ENCODE measurements at regions not wholly inside any gene's neighbourhood (a gene's known extent, or its start where the extent isn't known, plus 50 kb on each side); places are given as distances from the start of the nearest gene placed in this dataset.

DNA sequence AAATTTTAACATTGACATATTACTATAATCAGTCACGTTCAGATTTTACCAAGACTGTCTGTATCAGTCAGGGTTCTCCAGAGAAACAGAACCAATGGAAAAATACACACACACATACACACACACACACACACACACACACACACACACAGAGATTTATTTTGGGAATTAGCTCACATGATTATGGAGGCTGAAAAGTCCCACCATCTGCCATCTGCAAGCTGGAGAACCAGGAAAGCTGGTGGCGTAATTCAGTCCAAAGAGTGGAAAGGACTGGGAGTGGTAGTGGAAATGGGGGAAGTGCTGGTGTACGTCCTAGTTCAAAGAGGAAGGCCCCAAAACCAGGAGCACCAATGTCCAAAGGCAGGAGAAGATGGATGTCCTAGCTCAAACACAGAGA, 166.4 kb downstream of the AKAIN1 start:
- Mint-ChIP-seq H3K4me1 (no peaks in the 10 kb centered on the region), H3K9me3 (peaks cover 0 to 4% (median 3%) of the 10 kb centered on the region in 7 donors)
- intact Hi-C loops (cut with micrococcal nuclease): no loop called here

DNA sequence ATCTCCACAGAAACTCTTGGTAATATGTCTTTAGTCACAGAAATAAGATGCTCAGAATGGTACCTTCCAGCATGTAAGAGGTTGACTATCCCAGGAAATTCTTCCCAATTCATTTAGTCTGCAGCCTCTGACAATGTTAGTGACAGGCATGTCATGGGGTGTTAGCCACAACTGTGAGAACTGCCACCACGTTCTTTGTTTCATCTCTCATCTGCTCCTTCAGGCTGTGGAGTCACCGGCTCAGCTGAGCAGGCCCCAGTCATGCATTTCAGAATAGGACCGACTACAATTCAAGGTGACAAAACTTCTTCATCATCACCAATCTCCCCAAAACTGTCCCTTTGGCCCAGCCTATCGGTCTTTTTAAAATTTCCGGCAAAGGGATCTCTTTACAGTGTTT, 167.5 kb downstream of the AKAIN1 start:
- no peaks in the 10 kb centered on the region for H3K79me2 ChIP-seq (ENCODE audit: insufficient read depth, low read length)
- 71% methylated on average over 3 of the region's 5 CpGs for WGBS (ENCODE audit: insufficient coverage)
- H3K36me3 Mint-ChIP-seq: no peaks in the 10 kb centered on the region

More for the DNA sequence above, 166.4 kb downstream of the AKAIN1 start:
- TF ChIP-seq, protein P1, sequence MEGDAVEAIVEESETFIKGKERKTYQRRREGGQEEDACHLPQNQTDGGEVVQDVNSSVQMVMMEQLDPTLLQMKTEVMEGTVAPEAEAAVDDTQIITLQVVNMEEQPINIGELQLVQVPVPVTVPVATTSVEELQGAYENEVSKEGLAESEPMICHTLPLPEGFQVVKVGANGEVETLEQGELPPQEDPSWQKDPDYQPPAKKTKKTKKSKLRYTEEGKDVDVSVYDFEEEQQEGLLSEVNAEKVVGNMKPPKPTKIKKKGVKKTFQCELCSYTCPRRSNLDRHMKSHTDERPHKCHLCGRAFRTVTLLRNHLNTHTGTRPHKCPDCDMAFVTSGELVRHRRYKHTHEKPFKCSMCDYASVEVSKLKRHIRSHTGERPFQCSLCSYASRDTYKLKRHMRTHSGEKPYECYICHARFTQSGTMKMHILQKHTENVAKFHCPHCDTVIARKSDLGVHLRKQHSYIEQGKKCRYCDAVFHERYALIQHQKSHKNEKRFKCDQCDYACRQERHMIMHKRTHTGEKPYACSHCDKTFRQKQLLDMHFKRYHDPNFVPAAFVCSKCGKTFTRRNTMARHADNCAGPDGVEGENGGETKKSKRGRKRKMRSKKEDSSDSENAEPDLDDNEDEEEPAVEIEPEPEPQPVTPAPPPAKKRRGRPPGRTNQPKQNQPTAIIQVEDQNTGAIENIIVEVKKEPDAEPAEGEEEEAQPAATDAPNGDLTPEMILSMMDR (IDR thresholded peaks at IDR 0.05): no peak
- Mint-ChIP-seq H3K4me3 (no peak overlapping the region), H3K36me3 (no peaks in the 10 kb centered on the region), H3K27me3 (ENCODE audit: low read depth in 3 of 3) (peaks cover 0 to 1% (median 0%) of the 10 kb centered on the region in 3 donors), H3K27ac (no peak overlapping the region)
- H3K79me2 ChIP-seq (ENCODE audit: insufficient read depth, low read length): no peaks in the 10 kb centered on the region
- no peaks in the 10 kb centered on the region for H4K20me1 ChIP-seq (ENCODE audit: insufficient read depth, low read length)
- H3K27ac ChIP-seq (ENCODE audit: low read depth in 1 of 2, low read length in 2 of 2): no peak overlapping the region
- H3K4me3 ChIP-seq (replicated peaks in 1 of 3; ENCODE audit: low read depth in 2 of 3, low read length in 3 of 3): no peak overlapping the region
- H2AFZ ChIP-seq (ENCODE audit: insufficient read depth, low read depth, low read length, poor library complexity, severe bottlenecking): no peak overlapping the region
- H3K4me2 ChIP-seq (replicated peaks; ENCODE audit: extremely low read depth, low read length, poor library complexity, severe bottlenecking): no peak overlapping the region
- no peaks in the 10 kb centered on the region for H3K27me3 ChIP-seq (ENCODE audit: control insufficient read depth in 2 of 2, insufficient read depth in 2 of 2, low read length in 2 of 2)
- no peak for DNase-seq
- H3K9me3 ChIP-seq (replicated peaks in 1 of 2; ENCODE audit: control insufficient read depth in 1 of 2, insufficient read depth in 1 of 2, low read length in 2 of 2): no peaks in the 10 kb centered on the region
- H3K9ac ChIP-seq (ENCODE audit: insufficient read depth, low read length, poor library complexity, severe bottlenecking): no peak overlapping the region
- 100% methylated on average over 1 of the region's 3 CpGs for WGBS (ENCODE audit: insufficient coverage)
- H3K4me1 ChIP-seq (ENCODE audit: control insufficient read depth in 1 of 2, insufficient read depth in 2 of 2, low read length in 2 of 2): no peaks in the 10 kb centered on the region
- no peaks in the 10 kb centered on the region for H3K36me3 ChIP-seq (replicated peaks in 1 of 2; ENCODE audit: control insufficient read depth in 1 of 2, insufficient read depth in 2 of 2, low read length in 2 of 2)

More for the DNA sequence above, 167.5 kb downstream of the AKAIN1 start:
- peaks cover 0 to 4% (median 3%) of the 10 kb centered on the region in 7 donors for H3K9me3 Mint-ChIP-seq
- Histone ChIP-seq H2AFZ (ENCODE audit: insufficient read depth, low read depth, low read length, poor library complexity, severe bottlenecking) (no peak overlapping the region), H3K27ac (ENCODE audit: low read depth in 1 of 2, low read length in 2 of 2) (no peak overlapping the region), H3K27me3 (ENCODE audit: control insufficient read depth in 2 of 2, insufficient read depth in 2 of 2, low read length in 2 of 2) (no peaks in the 10 kb centered on the region), H3K9me3 (replicated peaks in 1 of 2; ENCODE audit: control insufficient read depth in 1 of 2, insufficient read depth in 1 of 2, low read length in 2 of 2) (no peaks in the 10 kb centered on the region), H3K4me3 (replicated peaks in 1 of 3; ENCODE audit: low read depth in 2 of 3, low read length in 3 of 3) (no peak overlapping the region), H3K36me3 (replicated peaks in 1 of 2; ENCODE audit: control insufficient read depth in 1 of 2, insufficient read depth in 2 of 2, low read length in 2 of 2) (no peaks in the 10 kb centered on the region), H3K4me1 (ENCODE audit: control insufficient read depth in 1 of 2, insufficient read depth in 2 of 2, low read length in 2 of 2) (no peaks in the 10 kb centered on the region), H4K20me1 (ENCODE audit: insufficient read depth, low read length) (no peaks in the 10 kb centered on the region), H3K4me2 (replicated peaks; ENCODE audit: extremely low read depth, low read length, poor library complexity, severe bottlenecking) (no peak overlapping the region), H3K9ac (ENCODE audit: insufficient read depth, low read length, poor library complexity, severe bottlenecking) (no peak overlapping the region)
- peaks cover 0 to 1% (median 0%) of the 10 kb centered on the region in 3 donors for H3K27me3 Mint-ChIP-seq (ENCODE audit: low read depth in 3 of 3)
- TF ChIP-seq, protein P1 (IDR thresholded peaks at IDR 0.05): no peak
- no peak overlapping the region for H3K27ac Mint-ChIP-seq
- H3K4me1 Mint-ChIP-seq: no peaks in the 10 kb centered on the region
- DNase-seq: no peak
- no peak overlapping the region for H3K4me3 Mint-ChIP-seq
- intact Hi-C loops (cut with micrococcal nuclease): no loop called here
